ENCODE measurements at regions not wholly inside any gene's neighbourhood (a gene's known extent, or its start where the extent isn't known, plus 50 kb on each side); places are given as distances from the start of the nearest gene placed in this dataset.
"Not testable (repeated sequence)": the region's sequence is repeated elsewhere in the genome, so short reads cannot be mapped to it uniquely, and the experiment has no call there.

- DNase-seq (ENCODE audit: low read depth) = peak; percentile 29
Observed at GRCh38 chr6:170019818-170020583, 268.6 kb downstream of the ERMARD start.

GRCh38 chr6:170018936-170019817 lies 267.8 kb downstream of the ERMARD start:
- DNase-seq (ENCODE audit: low read depth) = no peak

- DNase-seq (ENCODE audit: low read depth) = no peak
Observed at GRCh38 chr6:170018422-170018935, 267.1 kb downstream of the ERMARD start.

GRCh38 chr6:170017603-170018320 lies 266.3 kb downstream of the ERMARD start:
- DNase-seq (ENCODE audit: low read depth) = no peak

GRCh38 chr6:170013815-170014214 lies 262.4 kb downstream of the ERMARD start:
- no peak for DNase-seq (ENCODE audit: low read depth)

- no peak for DNase-seq (ENCODE audit: low read depth)
Observed at GRCh38 chr6:170012037-170012330, 260.6 kb downstream of the ERMARD start.

GRCh38 chr6:170011204-170012036 lies 260.0 kb downstream of the ERMARD start:
- no peak for DNase-seq (ENCODE audit: low read depth)

- DNase-seq (ENCODE audit: low read depth) = no peak
Observed at GRCh38 chr6:170010665-170011203, 259.3 kb downstream of the ERMARD start.

GRCh38 chr6:170008294-170008785 lies 256.9 kb downstream of the ERMARD start:
- DNase-seq (ENCODE audit: low read depth) = no peak

- no peak for DNase-seq (ENCODE audit: low read depth)
Observed at GRCh38 chr6:170007468-170008293, 256.3 kb downstream of the ERMARD start.

GRCh38 chr6:170006900-170007467 lies 255.6 kb downstream of the ERMARD start:
- DNase-seq (ENCODE audit: low read depth) = no peak

GRCh38 chr6:170006071-170006899 lies 254.9 kb downstream of the ERMARD start:
- no peak for DNase-seq (ENCODE audit: low read depth)

- DNase-seq (ENCODE audit: low read depth) = no peak
Observed at GRCh38 chr6:170005665-170006064, 254.2 kb downstream of the ERMARD start.

- no peak for DNase-seq (ENCODE audit: low read depth)
Observed at GRCh38 chr6:170004585-170005210, 253.3 kb downstream of the ERMARD start.

GRCh38 chr6:170003451-170004160 lies 252.2 kb downstream of the ERMARD start:
- DNase-seq (ENCODE audit: low read depth) = no peak

GRCh38 chr6:170003027-170003426 lies 251.6 kb downstream of the ERMARD start:
- DNase-seq (ENCODE audit: low read depth) = no peak

- not testable (repeated sequence) for DNase-seq (ENCODE audit: low read depth)
Observed at GRCh38 chr6:170001782-170002181, 250.4 kb downstream of the ERMARD start.

Data from M059J (cell line).